HFFc6 (cell line): ENCODE measurements at regions not wholly inside any gene's neighbourhood (a gene's known extent, or its start where the extent isn't known, plus 50 kb on each side); places are given as distances from the start of the nearest gene placed in this dataset.

ENCODE experiments used
- DNase-seq: peaks from one replicate; pipeline ENCODE4 v3.0.0-alpha.2; 2018
- H3K27ac Mint-ChIP-seq: 2 replicates; pipeline ENCODE4 v1.8.0; 2020; ENCODE audit warnings: mild to moderate bottlenecking, mixed read lengths
- H3K27me3 Mint-ChIP-seq: 2 replicates; pipeline ENCODE4 v1.8.0; 2021; ENCODE audit warnings: mild to moderate bottlenecking, moderate library complexity, mixed read lengths; ENCODE audit not compliant: insufficient read depth
- H3K36me3 Mint-ChIP-seq: 2 replicates; pipeline ENCODE4 v1.8.0; 2021; ENCODE audit warnings: low read depth, mixed read lengths
- H3K4me1 Mint-ChIP-seq: 2 replicates; pipeline ENCODE4 v1.8.0; 2020; ENCODE audit warnings: low read depth, mixed read lengths
- H3K4me3 Mint-ChIP-seq: 2 replicates; pipeline ENCODE4 v1.8.0; 2020; ENCODE audit warnings: mild to moderate bottlenecking, moderate library complexity, mixed read lengths
- H3K9me3 Mint-ChIP-seq: 2 replicates; pipeline ENCODE4 v1.8.0; 2020; ENCODE audit warnings: mild to moderate bottlenecking, mixed read lengths
- TF ChIP-seq, protein P1 (sequence below): fragments of 200-600 bp; sonication (generic); IDR thresholded peaks from 2 replicates; pipeline ENCODE4 v1.5.0; 2021; ENCODE audit warnings: antibody characterized with exemption, mild to moderate bottlenecking

DNA sequence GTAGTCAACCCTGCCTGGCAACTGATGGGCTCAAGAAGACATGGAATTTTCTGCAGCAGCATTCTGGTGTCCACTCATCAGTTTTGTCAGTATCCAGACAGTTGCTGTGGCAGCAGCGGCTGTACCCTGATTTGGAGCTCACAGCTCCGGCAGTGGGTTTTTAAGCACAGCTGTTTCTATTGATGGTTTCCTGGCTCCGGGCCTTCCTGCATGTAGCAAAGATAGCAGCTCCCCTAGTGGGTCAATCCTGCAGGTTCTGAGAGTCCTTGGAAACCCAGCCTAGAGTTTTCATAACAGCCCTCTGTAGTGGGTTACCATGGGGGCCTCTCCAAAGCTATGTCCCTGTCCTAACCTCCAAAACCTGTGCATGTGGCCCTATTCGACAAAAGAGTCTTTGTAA, 84.0 kb upstream of the ATP6AP2 start:
- no peaks in the 10 kb centered on the region for H3K9me3 Mint-ChIP-seq
- peaks cover 5% of the 10 kb centered on the region; the same call in 1 of the 2 replicates for H3K4me1 Mint-ChIP-seq
- H3K4me3 Mint-ChIP-seq, result no peak overlapping the region
- DNase-seq, result peak; percentile 4
- TF ChIP-seq, protein P1, sequence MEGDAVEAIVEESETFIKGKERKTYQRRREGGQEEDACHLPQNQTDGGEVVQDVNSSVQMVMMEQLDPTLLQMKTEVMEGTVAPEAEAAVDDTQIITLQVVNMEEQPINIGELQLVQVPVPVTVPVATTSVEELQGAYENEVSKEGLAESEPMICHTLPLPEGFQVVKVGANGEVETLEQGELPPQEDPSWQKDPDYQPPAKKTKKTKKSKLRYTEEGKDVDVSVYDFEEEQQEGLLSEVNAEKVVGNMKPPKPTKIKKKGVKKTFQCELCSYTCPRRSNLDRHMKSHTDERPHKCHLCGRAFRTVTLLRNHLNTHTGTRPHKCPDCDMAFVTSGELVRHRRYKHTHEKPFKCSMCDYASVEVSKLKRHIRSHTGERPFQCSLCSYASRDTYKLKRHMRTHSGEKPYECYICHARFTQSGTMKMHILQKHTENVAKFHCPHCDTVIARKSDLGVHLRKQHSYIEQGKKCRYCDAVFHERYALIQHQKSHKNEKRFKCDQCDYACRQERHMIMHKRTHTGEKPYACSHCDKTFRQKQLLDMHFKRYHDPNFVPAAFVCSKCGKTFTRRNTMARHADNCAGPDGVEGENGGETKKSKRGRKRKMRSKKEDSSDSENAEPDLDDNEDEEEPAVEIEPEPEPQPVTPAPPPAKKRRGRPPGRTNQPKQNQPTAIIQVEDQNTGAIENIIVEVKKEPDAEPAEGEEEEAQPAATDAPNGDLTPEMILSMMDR, result peak; percentile 38
- no peak overlapping the region for H3K27ac Mint-ChIP-seq
- peaks cover 4% of the 10 kb centered on the region; the same call in 1 of the 2 replicates for H3K27me3 Mint-ChIP-seq
- H3K36me3 Mint-ChIP-seq, result no peaks in the 10 kb centered on the region

DNA sequence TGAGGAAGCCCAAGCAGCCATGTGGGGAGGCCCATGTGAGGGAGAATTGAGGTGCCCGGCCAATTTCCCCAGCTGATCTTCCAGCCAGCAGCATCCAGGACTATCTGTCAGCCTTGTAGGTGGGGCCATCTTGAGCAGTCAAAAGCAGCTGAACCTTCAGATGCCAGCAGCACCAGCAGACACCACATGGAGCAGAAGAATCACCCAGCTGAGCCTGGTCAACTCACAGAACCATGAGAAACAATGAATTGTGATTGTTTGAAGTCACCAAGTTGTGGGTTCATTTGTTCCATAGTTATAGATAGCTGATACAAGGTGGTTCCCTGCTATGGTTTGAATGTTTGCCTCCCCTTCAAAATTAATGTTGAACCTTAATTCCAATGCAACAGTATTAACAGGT, 85.1 kb upstream of the ATP6AP2 start:
- peaks cover 5% of the 10 kb centered on the region; the same call in 1 of the 2 replicates for H3K4me1 Mint-ChIP-seq
- no peaks in the 10 kb centered on the region for H3K36me3 Mint-ChIP-seq
- H3K27me3 Mint-ChIP-seq, result peaks cover 4% of the 10 kb centered on the region; the same call in 1 of the 2 replicates
- no peak overlapping the region for H3K27ac Mint-ChIP-seq
- TF ChIP-seq, protein P1, result no peak
- DNase-seq, result no peak
- H3K4me3 Mint-ChIP-seq, result no peak overlapping the region
- H3K9me3 Mint-ChIP-seq, result no peaks in the 10 kb centered on the region

DNA sequence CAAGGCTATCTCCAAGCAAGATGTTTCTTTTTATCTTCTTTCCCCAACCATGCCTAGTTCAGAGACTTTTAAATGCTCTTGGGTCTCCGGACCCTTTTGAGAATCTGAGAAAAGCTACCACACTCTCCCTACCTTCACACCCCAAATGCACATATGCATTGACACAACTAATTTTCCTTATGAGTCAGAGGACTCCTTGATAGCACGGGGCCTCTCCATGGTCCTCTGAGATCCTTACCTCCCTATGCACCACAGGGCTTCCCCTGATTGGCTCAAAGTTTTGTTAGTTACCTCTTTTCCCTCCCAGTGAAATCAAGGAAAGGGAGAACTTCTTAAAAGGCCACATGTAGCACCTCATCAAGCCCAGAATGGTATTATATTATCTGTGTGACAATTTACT, 86.8 kb upstream of the ATP6AP2 start:
- DNase-seq, result no peak
- TF ChIP-seq, protein P1, result no peak
- Mint-ChIP-seq H3K36me3 (no peaks in the 10 kb centered on the region), H3K27me3 (peaks cover 2% of the 10 kb centered on the region; the same call in 1 of the 2 replicates), H3K4me1 (peaks cover 5% of the 10 kb centered on the region; the same call in 1 of the 2 replicates), H3K9me3 (no peaks in the 10 kb centered on the region), H3K4me3 (no peak overlapping the region), H3K27ac (no peak overlapping the region)

DNA sequence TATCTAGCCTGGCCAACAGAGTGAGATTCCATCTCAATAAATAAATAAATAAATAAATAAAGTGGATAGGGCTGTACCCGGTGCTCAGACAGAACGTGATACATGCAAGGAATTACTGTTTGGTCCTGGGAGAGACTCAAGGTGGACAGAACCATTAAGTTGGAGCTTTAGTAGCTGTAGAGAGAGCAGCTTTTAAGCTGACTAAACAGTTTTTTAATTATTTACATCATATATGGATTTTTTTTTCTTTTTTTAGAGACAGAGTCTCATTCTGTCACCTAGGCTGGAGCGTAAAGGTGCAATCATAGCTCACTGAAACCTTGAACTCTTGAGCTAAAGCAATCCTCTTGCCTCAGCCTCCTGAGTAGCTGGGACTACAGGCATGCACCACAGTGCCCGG, 92.5 kb upstream of the ATP6AP2 start:
- no peaks in the 10 kb centered on the region; the same call in 1 of the 2 replicates for H3K9me3 Mint-ChIP-seq
- TF ChIP-seq, protein P1, result no peak
- peaks cover 2% of the 10 kb centered on the region for H3K27me3 Mint-ChIP-seq
- no peaks in the 10 kb centered on the region for H3K4me1 Mint-ChIP-seq
- no peaks in the 10 kb centered on the region for H3K36me3 Mint-ChIP-seq
- H3K4me3 Mint-ChIP-seq, result no peak overlapping the region
- DNase-seq, result no peak
- no peak overlapping the region for H3K27ac Mint-ChIP-seq

DNA sequence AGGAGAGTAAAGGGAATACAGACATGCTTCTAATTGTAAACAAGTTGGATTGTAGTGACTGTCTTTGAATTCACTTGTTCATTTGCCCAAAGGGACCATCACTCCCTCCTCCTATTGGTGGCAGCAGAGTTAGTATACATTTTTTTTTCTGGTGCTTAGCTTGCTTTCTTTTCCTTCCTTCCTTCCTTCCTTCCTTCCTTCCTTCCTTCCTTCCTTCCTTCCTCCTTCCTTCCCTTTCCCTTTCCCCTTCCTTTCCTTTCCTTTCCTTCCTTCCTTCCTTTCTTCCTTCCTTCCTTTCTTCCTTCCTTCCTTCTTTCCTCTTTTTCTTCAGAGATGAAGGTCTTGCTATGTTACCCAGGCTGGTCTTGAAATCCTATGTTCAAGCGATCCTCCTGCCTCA, 94.8 kb upstream of the ATP6AP2 start:
- no peaks in the 10 kb centered on the region for H3K36me3 Mint-ChIP-seq
- TF ChIP-seq, protein P1, result no peak
- no peak for DNase-seq
- no peaks in the 10 kb centered on the region; the same call in 1 of the 2 replicates for H3K9me3 Mint-ChIP-seq
- H3K27me3 Mint-ChIP-seq, result peaks cover 2% of the 10 kb centered on the region
- no peak overlapping the region for H3K4me3 Mint-ChIP-seq
- H3K27ac Mint-ChIP-seq, result no peak overlapping the region
- H3K4me1 Mint-ChIP-seq, result no peaks in the 10 kb centered on the region
